Lower leg skin (tissue), 4 donors: ENCODE measurements at regions not wholly inside any gene's neighbourhood (a gene's known extent, or its start where the extent isn't known, plus 50 kb on each side); places are given as distances from the start of the nearest gene placed in this dataset.

ENCODE experiments used
- DNase-seq, 2 donors: peaks; one replicate each; pipeline ENCODE4 v3.0.0-alpha.2; 2019; ENCODE audit warnings: low spot score in 2 of 2
- H3K4me3 ChIP-seq: fragments of 200-600 bp; sonication (generic); 2 replicates; pipeline ENCODE4 v1.5.1; 2017; ENCODE audit warnings: mild to moderate bottlenecking, low read depth; ENCODE audit not compliant: poor library complexity, severe bottlenecking
- POLR2A ChIP-seq, 2 donors: fragments of 450-650 bp; IDR thresholded peaks; one replicate each; pipeline ENCODE4 v1.6.1; 2016 to 2017; ENCODE audit warnings: antibody characterized with exemption in 2 of 2, mild to moderate bottlenecking in 1 of 2, moderate library complexity in 1 of 2
- WGBS, 2 donors: methylation state at CpG; one replicate each; pipeline ENCODE4 v1.1.5; 2018; 5-methylcytosine and 5-hydroxymethylcytosine counted together
- intact Hi-C: fragments of 100-400 bp; cut with DNase I; formaldehyde crosslinking; loops from one replicate; pipeline ENCODE4 v1.15.0; 2023; ENCODE audit warnings: low total_unique reads
- TF ChIP-seq, protein P1 (sequence below), 3 donors: fragments of 450-650 bp; IDR thresholded peaks; one replicate each; pipeline ENCODE4 v1.5.1; 2016; ENCODE audit warnings: antibody characterized with exemption in 3 of 3, mild to moderate bottlenecking in 3 of 3, moderate library complexity in 2 of 3

DNA sequence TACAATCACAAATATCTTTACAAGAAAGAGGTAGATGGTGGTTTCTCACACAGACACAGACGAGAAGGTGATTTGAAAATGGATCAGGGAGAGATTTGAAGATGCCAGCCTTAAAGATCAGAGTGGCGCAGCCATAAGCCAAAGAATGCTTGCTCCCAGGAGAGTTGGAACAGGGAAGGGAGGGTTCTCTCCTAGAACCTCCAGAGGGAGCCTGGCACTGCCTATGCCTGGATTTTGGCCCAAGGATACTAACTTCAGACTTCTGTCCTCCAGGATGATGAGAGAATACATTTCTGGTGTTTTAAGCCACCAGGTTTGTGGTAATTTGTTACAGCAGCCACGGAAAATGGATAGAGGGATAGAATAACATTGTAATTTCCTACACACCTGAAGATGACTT, 279.1 kb downstream of the FAM43A start:
- no peak for DNase-seq
- TF ChIP-seq, protein P1, sequence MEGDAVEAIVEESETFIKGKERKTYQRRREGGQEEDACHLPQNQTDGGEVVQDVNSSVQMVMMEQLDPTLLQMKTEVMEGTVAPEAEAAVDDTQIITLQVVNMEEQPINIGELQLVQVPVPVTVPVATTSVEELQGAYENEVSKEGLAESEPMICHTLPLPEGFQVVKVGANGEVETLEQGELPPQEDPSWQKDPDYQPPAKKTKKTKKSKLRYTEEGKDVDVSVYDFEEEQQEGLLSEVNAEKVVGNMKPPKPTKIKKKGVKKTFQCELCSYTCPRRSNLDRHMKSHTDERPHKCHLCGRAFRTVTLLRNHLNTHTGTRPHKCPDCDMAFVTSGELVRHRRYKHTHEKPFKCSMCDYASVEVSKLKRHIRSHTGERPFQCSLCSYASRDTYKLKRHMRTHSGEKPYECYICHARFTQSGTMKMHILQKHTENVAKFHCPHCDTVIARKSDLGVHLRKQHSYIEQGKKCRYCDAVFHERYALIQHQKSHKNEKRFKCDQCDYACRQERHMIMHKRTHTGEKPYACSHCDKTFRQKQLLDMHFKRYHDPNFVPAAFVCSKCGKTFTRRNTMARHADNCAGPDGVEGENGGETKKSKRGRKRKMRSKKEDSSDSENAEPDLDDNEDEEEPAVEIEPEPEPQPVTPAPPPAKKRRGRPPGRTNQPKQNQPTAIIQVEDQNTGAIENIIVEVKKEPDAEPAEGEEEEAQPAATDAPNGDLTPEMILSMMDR (IDR thresholded peaks at IDR 0.05): no peak
- TF ChIP-seq POLR2A (IDR thresholded peaks at IDR 0.05): no peak
- WGBS, 2 donors: 89 to 93% methylated on average over 3 of the region's 3 CpGs
- intact Hi-C loops: no loop called here
- no peak overlapping the region for H3K4me3 ChIP-seq

DNA sequence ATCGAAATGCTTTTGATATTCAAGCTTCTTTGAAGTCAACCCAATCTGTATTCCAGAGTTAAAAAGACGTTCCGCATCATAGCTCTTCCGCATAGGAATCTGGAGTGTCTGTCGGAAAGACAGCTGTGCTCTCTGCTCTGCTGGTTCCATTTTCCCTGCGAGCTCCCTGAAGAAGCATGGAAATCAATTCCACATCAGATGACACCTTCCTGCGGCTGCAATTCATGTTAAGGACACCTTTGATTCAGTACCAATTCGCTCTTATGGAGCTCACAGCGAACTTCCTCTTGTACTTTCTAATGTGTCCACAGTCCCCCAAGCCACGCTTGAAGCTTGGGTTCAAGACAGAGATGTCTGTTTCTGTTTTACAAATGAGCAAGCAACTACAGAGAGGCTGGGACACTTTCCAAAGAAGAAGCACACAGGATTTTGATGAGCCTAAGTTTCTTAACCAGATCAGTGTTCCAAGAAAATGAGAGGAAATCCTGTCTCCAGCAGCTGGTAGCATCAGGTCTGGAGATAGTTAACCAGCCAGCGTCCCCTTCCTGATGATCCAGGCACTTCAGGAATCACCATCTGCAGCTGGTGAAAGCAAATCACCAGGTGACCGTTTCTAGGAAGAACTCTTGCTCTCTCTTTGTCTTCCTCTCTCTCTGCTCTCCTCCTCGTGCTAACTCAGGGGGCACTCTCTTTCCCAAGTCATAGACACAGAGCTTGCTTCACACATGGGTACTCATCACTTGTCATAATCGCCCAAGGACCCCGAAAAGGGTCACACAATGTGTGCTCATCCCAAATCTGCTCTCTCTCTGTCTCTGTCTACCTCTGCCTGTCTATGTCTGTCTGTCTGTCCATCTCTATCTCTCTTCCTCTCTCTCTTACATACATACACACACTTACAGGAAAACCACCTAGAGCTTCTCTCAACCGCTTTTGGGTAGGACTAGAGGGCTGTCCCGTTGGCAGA, 281.8 kb downstream of the FAM43A start:
- H3K4me3 ChIP-seq: no peak overlapping the region
- TF ChIP-seq, protein P1 (IDR thresholded peaks at IDR 0.05): no peak
- TF ChIP-seq POLR2A (IDR thresholded peaks at IDR 0.05): no peak
- WGBS, 2 donors: 64 to 65% methylated on average over 17 of the region's 17 CpGs
- peak in 1 of 2 donors; percentile 50 for DNase-seq
- intact Hi-C loops: no loop called here

DNA sequence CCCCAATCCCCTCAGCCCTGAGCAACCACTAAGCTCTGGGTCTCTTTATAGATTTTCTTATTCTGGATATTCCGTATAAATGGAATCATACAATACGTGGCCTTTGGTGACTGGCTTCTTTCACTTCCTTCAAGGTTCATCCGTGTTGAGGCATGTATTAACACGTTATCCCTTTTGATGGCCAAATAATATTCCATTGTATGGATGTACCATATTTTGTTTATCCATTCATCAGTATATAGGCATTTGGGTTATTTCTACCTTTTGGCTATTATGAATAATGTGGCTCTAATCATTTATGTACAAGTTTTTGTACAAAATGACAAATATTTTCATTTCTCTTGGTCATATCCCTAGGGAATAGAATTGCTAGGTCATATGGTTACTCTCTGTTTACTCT, 284.4 kb downstream of the FAM43A start:
- TF ChIP-seq POLR2A (IDR thresholded peaks at IDR 0.05): no peak
- TF ChIP-seq, protein P1 (IDR thresholded peaks at IDR 0.05): no peak
- DNase-seq: no peak
- intact Hi-C loops: no loop called here
- WGBS, 2 donors: 94 to 98% methylated on average over 4 of the region's 4 CpGs
- H3K4me3 ChIP-seq: no peak overlapping the region

DNA sequence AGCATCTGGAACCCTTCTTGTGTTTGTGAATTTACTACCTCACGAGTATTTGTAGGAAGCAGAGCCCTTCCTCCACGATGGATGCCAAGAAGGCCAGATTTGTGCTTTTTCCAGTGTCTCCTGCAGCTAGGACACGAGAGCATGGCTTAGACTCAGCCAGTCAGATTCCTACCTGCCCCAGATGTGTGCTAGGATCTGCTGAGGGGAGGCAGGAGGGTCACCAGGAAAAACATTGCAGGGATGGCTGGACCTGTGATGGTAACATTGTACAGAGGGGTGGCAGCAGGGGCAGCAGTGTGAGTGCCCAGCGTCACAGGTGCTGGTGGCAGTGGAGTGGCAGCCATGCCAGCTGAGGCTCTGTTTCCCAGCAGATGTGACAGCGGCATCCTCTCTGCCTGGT, 285.3 kb downstream of the FAM43A start:
- WGBS, 2 donors: 80 to 84% methylated on average over 5 of the region's 5 CpGs

DNA sequence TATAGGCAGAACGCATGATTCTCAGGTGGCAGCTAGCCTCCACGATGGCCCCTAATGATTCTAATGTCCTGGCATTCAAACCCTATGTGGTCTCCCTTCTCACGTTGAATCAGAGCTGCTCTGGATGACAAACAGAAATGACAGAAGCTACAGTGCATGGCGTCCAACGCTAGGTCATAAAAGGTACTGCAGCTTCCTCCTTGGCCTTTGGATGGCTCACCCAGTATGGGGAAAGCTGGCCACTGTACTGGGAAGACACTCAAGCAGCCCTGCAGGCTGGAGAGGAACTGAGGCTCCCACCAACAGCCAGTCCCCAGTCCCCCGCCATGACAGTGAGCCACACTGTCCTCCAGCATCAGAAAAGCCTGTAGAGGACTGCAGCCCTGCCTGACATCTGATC, 286.3 kb downstream of the FAM43A start:
- WGBS, 2 donors: 78 to 86% methylated on average over 6 of the region's 6 CpGs
- DNase-seq: peak in 1 of 2 donors; percentile 46
- TF ChIP-seq POLR2A (IDR thresholded peaks at IDR 0.05): no peak
- TF ChIP-seq, protein P1 (IDR thresholded peaks at IDR 0.05): no peak
- intact Hi-C loops: no loop called here
- no peak overlapping the region for H3K4me3 ChIP-seq

More for the DNA sequence above, 285.3 kb downstream of the FAM43A start:
- no peak overlapping the region for H3K4me3 ChIP-seq
- no peak for TF ChIP-seq POLR2A (IDR thresholded peaks at IDR 0.05)
- TF ChIP-seq, protein P1 (IDR thresholded peaks at IDR 0.05): no peak
- peak in 1 of 2 donors; percentile 15 for DNase-seq
- intact Hi-C loops: no loop called here
